ENCODE measurements at regions not wholly inside any gene's neighbourhood (a gene's known extent, or its start where the extent isn't known, plus 50 kb on each side); places are given as distances from the start of the nearest gene placed in this dataset.

DNA sequence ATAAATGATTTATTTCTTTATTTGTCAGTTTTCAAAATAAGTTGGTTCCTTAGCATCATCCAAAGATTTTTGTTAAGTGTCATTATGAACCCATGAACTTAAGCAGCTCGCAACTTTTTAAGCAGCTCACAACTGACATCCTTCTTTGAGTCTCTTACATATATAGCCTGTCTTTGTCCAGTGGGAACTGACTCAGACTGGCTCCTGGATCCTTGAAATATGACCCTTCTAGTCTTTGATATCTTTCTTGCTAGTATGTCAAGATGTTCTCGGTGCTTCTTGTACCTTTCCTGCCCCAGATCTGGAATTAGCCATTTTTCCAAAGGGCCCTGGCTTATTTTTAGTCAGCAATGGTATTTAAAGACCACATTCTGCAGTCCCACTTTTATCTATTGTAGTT is 53.9 kb upstream of the ARID5B start:
- intact Hi-C loops (cut with DNase I; ENCODE audit: low total_unique reads), result no loop called here
- 96 to 98% methylated on average over 2 of the region's 2 CpGs for WGBS, 2 donors

DNA sequence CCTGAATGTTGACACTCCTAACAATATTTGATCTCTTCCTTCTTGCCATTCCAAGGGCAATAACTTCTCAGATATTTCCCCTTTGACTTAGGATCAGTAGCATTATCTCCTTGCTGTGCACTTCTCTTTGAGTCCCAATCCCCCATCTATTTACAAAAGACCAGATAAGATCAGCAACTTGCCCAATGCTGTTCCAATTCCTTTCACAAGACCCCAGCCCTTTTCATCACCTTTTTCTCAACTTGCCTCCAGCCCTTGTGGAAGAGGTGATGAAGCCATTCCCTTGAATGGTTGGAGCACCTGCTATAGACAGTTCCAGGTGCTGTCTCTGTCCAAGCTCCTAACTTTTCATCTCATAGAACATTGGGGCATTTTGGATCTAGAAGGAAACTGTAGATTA is 51.1 kb upstream of the ARID5B start:
- H3K4me3 ChIP-seq (ENCODE audit: low read depth, poor library complexity, severe bottlenecking), result no peak overlapping the region
- TF ChIP-seq, protein P1, sequence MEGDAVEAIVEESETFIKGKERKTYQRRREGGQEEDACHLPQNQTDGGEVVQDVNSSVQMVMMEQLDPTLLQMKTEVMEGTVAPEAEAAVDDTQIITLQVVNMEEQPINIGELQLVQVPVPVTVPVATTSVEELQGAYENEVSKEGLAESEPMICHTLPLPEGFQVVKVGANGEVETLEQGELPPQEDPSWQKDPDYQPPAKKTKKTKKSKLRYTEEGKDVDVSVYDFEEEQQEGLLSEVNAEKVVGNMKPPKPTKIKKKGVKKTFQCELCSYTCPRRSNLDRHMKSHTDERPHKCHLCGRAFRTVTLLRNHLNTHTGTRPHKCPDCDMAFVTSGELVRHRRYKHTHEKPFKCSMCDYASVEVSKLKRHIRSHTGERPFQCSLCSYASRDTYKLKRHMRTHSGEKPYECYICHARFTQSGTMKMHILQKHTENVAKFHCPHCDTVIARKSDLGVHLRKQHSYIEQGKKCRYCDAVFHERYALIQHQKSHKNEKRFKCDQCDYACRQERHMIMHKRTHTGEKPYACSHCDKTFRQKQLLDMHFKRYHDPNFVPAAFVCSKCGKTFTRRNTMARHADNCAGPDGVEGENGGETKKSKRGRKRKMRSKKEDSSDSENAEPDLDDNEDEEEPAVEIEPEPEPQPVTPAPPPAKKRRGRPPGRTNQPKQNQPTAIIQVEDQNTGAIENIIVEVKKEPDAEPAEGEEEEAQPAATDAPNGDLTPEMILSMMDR (IDR thresholded peaks at IDR 0.05), result no peak
- no peak for TF ChIP-seq POLR2A (IDR thresholded peaks at IDR 0.05)
- DNase-seq (ENCODE audit: low spot score in 2 of 2), result no peak
- intact Hi-C loops (cut with DNase I; ENCODE audit: low total_unique reads), result no loop called here

More for the DNA sequence above, 53.9 kb upstream of the ARID5B start:
- H3K4me3 ChIP-seq (ENCODE audit: low read depth, poor library complexity, severe bottlenecking), result no peak overlapping the region
- DNase-seq (ENCODE audit: low spot score in 2 of 2), result no peak
- TF ChIP-seq, protein P1 (IDR thresholded peaks at IDR 0.05), result no peak

All from lower leg skin (tissue), 4 donors.